DOHH2 (cell line): ENCODE measurements at regions not wholly inside any gene's neighbourhood (a gene's known extent, or its start where the extent isn't known, plus 50 kb on each side); places are given as distances from the start of the nearest gene placed in this dataset.

Experiments
- CTCF ChIP-seq: fragments of 200-600 bp; sonication (generic); IDR thresholded peaks from one replicate; pipeline ENCODE4 v1.5.1; 2014; ENCODE audit warnings: antibody characterized with exemption, mild to moderate bottlenecking, low read depth, low read length; ENCODE audit not compliant: poor library complexity, severe bottlenecking
- EZH2phosphoT487 ChIP-seq: fragments of 200-600 bp; sonication (generic); IDR thresholded peaks from 2 replicates; pipeline ENCODE4 v1.6.1; 2017; ENCODE audit warnings: borderline replicate concordance, mild to moderate bottlenecking, antibody characterized with exemption, low read length, moderate library complexity, mixed read lengths

GRCh38 chr15:38154255-38154654 lies 98.4 kb upstream of the SPRED1 start:
- TF ChIP-seq CTCF (no peak), EZH2phosphoT487 (no peak)
